SKM-1 treated with dmso at 0.1 percent for 144 hours (cell line): ENCODE measurements at regions not wholly inside any gene's neighbourhood (a gene's known extent, or its start where the extent isn't known, plus 50 kb on each side); places are given as distances from the start of the nearest gene placed in this dataset.

Experiments used
- DNase-seq: peaks from one replicate; lab custom pipeline; 2025; ENCODE audit not compliant: unreplicated experiment; lab: John Stamatoyannopoulos, UW

DNA sequence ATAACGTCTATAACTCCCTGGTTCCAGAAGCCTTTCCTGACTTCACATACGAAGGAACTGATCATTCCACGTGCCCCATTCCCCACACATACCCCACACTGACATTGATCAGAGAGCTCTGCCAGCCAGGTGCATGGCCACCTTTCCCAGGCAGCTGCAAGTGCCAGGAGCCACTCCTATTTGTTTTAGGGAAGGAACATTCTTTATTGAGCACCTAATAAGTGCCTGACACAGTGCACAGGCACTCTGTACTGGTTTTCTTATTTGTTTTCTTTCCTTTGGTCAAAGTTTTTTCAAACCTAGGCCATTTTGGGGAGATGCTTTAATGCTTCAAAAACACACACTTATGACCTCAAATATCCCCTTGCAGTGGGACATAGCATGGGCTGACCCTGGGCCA, 50.0 kb downstream of the PITPNM2 start:
- no peak for DNase-seq

DNA sequence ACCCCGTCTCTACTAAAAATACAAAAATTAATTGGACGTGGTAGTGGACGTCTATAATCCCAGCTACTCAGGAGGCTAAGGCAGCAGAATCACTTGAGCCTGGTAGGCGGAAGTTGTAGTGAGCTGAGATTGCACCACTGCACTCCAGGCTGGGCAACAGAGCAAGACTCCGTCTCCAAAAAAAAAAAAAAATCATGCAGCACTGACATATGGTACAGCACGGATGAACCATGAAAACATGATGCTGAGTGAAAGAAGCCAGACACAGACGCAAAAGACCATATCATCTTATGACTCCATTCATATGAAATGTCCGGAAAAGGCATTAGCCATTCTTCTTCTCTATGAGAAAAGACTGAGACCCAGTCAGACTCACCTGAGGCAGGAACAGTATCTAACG, 50.4 kb downstream of the PITPNM2 start:
- no peak for DNase-seq

DNA sequence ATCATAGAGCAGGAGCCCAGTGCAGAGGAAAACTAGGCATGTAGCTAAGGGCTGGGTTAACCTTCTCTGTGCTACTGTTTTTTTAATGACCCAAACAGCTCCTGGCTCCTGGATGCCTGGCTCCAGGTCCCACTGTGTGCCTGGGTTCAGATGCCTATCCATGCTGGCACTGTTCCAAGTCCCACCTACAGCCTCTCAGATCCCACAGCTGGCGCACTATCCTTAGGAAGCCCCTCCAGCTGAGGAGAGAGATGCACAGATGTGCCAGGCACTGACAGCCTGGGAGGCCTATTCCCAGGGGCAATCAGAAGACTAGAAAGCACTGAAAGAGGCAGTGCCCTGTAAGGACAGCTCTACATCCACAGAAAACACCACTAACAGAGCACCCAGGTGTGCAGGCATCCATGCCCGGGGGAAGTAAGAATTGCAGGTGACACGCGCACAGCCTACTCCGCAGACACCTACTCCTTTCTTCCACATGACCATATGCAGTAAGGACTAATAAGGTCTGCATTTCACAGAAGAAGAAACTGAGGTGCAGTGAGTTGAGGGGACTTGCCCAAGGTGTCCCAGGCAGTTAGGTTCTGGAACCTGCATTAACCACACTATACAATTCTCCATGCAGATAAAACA, 51.2 kb downstream of the PITPNM2 start:
- DNase-seq = no peak

DNA sequence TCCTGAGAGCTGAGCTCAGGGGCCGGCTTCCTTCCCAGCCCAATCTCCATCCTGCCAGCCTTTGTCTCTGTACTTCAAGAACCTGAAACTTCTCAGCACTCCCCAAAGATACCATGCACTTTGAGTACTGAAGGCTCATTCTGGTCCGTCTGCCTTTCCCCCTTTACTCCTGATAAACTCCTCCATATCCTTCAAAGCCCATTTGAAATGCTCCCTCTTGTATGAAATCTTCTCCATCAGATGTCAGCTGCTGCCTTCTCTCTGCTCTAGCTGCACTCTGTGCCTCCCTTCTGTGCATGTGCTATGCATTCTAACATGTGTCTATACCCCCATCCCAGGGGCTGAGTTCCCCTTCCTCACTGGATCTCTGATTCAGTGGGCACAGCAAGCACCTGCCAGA, 52.1 kb downstream of the PITPNM2 start:
- DNase-seq = no peak

DNA sequence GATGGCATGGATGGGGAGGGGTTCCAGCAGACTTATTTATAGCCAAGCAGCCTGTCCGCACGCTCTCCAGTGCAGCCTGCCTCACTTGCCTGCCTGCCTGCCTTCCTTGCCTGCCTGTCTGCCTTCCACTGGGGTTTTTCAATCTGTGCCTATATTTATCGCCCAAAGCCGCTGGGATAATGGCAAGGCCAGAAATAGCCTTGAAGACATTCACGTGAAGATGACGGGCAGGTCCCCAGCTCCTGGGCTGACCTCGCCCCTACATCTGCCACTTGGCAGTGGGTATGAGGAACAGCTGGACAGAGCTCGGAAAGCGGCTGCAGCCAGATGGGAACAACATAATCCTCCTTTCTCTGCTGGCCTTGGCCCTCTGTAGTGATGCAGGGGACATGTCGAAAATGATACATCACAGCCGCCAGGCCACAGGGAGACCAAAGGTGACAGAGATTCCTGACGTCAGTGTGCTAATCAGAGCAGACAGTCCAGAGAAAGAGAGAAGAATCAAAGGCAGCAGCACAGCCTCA, 53.3 kb downstream of the PITPNM2 start:
- DNase-seq = no peak

DNA sequence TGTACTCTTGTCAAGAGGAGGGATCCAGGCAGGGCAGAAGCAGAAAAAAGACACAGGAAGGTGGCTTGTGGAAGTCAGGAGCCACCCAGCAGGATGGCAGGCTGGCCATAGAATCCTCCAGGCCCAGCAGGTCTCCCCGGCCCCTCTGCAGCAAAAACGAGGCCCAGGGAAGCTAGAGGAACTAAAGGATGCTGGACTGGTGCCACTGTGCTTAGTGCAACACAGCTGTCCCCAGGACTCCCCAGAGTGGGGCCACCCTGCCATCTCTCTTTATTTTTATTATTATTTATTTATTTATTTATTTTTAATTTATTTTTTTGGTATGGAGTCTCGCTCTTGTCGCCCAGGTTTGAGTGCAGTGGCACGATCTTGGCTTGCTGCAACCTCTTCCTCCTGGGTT, 54.1 kb downstream of the PITPNM2 start:
- DNase-seq = no peak

DNA sequence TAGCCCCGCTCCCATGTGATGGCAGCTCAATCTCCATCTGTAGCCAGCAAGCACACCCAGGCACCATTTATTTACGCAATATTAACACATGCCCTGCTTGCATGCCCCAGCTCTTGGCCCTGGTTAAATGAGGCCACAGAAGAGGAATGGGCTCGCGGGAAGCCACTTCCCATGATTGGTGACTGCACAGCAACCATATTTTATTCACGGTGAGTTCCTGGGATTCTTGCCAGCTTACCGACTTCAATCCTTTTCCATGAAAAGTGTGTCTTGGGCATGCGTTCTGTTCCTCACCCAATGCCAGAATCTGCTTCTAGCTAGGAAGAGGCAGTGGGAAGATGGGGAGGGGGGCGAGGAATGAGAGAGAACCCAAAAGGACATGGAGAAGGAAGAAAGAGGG, 54.7 kb downstream of the PITPNM2 start:
- no peak for DNase-seq

DNA sequence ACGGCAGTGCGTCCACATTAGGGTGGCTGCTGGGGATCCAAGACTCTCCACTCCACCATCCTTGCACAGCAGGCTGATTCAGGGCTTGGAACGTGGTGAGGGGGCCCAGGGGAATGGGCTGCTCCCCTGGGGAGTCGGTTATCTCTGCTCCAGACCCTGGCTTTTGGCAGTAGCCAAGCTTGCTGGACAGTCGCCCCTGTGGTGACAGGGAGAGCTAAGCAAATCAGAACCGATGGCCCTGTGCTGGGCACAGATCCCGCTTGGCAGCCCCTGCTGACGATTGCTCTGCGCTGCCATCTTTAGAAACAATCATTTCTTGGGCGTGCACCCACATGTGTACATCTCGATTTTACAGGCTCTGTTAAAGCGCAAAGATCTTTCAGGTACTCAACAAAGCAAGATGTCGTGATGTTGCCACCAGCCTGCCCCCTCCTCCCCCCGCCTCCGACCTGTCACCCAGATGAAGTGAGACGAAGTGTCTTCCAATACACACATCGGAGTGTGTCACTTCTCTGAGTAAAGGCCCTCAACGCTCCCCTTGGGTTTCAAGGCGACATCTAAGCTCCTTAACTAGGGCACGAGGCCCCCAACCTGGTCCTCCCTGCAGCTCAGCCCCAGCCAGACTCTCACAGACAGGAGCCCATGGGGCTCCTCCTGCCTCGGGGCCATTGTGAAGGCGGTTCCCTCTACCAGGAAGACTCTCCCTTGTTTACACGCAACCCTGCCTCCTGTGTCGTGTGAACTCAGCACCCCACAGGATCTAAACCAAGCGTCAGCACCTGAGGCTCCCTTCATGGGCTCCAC, 55.6 kb downstream of the PITPNM2 start:
- DNase-seq = no peak

DNA sequence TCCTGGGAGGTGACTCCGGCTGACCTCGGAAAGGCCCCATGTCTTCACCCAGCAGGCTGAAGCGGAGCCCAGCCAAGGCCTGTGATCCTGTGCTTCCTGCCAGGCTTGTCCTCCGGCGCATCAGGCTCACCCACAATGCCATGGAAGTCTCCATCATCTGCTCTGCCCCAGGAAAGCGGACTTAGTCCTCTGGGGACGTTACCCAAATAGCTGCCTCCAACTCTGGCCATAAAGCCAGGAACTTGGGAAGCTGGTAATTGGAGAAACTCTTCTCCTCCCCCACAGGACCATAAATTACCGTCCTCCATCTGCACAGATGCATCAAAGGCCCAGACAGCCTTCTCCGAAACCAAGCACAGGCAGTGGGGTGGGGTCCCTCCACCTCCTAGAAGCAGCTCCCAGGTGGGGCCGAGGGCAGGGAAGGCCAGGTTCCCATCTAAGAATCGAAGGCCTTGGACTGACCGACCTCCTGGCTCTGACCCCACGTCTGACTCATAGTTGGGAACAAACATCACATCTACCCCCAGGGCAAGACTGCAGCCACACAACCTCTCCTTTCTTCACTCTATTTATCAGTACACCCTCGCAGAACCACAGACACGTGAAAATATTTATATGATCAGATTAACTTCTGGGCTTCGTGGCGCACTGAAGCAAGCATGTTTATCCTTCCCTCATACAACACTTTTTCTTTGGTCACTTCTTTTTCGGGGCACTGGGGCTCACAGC, 56.4 kb downstream of the PITPNM2 start:
- no peak for DNase-seq

DNA sequence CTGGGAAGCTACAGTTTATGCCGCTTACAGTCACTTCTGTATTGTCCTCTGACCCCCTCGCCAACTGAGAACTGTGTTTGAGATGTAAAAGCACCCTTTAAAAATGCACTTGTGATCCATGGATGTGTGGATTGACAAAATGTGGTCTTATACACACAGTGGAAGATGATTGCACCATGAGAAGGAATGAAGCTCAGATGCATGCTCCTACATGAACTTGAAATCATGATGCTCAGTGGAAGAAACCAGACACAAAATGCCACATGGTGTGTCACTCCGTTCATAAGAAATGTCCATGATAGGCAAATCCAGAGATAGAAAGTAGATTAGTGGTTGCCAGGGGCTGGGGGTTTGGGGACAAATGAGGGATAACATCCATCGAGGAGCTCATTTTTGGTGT, 58.0 kb downstream of the PITPNM2 start:
- no peak for DNase-seq

DNA sequence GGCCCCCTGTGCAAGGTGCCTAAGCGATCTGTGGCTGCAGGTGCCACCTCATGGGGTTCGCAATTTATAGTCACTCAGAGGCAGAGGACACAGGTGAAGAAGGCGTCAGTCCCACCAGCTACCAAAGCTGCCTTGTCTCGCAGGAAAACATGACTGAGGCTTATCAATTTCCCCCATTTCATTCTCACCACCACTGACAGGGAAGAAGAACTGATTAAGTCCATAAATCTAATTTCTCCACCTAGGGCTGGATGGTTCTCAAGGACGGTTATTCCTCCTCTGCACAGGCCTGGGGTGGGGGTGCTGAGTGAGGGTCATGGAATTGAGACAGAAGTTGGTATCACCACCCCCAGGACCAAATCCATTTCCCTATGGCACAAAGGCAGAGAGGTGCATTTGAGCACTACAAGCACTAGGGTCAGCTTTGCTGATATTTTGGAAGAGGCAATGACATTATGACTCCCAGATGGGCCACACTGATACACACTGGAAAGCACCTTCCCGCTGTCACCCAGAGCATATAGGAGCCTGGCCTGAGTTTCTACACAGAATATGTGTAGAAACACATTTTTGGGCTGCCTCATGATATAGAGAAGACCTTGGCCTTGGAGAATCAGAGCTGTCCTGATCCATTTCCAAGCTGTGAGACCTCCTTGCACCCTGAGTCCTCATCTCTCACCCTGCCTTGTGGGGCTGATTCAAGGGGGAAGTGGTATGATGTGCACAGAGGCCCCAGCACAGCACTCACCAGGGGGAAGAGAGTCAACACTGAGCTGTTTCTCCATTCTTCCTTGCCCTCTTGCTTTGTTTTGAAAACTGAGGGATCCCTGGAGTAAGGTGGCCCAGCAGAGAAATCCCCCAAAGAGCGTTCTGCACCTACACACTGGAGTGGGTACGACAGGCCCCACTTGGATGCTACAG, 59.4 kb downstream of the PITPNM2 start:
- peak; percentile 15 for DNase-seq

DNA sequence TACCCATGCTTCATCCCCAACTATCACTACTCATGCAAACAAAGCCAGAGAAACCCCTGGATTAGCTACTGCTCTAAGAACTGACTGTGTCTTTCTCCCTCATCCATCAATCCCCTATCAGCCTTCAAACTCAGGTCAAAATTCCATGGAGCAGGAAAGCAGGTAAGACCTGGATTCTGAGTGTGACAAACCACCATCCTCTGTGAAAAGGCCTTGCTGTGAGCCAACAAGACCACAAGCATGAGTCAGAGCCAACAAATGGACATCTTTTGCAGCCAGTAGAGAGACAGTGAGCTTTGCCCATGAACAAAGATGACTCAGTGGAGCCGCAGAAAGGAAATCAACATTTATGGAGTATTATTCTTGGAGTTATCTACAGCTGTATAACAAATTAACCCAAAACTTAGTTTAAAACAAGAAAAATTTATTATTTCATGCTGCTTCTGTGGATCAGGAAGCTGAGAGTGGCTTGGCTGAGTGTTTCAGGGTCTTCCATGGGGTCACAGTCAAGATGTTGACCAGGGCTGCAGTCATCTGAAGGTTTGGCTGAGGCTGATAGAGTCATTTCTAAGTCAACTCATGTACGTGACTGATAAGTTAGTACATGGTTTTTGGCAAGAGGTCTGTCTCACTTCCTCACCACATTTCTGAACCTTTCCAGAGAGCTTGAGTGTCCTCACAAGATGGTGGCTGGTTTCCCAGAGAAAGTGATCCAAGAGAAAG, 61.1 kb downstream of the PITPNM2 start:
- DNase-seq = peak; percentile 36

DNA sequence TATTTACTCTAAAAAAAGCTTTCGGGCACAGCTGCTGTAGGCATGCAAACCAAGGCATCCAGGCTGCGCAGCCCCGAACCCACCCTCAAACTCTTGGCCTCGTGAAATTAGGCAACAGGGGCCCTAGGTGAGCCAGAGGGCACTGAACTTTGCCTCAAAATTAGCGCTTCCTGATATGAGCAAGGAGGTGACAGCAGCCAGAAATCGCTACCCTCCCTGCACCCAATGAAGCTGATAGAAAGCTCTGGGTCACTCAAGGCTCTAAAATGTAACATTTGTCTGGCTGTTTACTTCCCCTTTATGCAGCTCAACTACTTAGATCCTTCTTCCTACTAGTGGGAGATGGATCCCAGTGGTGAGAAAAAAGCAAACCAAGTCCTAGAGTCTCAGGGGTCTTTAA, 61.8 kb downstream of the PITPNM2 start:
- peak; percentile 66 for DNase-seq

DNA sequence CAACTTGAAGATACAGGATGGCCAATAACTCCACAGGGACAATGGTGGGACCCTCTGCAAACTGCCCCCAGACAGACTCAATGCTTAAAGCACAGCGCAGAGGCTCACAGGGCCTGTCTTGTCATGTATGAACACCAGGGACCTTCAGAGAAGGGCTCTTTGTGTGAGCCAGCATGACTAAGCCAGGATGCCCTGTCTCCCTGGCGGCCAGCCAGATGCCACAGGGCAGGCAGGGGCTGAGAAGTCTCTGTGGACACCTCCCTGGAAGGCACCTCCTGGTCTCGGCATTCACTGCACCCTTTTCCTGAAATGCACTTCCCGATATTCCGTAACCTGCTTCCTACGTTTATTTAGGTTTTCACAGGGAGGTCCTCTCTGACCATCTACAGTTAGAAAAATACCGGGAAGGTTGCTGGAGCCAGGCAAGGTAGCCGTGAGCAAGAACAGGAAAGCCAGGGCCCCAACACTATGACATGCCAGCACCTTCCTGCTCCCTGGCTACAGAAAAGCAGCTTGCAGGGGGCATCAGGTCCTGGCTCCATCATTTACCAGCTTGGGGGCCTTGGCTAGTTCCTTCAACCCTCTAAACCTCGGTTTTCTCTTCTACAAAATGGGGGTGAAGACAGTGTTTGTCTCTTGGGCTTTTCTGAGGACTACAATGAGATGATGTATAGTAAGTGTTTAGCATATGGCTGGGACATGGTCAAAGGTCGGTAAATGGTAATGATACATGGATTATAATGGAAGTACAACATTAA, 65.0 kb downstream of the PITPNM2 start:
- DNase-seq = no peak

DNA sequence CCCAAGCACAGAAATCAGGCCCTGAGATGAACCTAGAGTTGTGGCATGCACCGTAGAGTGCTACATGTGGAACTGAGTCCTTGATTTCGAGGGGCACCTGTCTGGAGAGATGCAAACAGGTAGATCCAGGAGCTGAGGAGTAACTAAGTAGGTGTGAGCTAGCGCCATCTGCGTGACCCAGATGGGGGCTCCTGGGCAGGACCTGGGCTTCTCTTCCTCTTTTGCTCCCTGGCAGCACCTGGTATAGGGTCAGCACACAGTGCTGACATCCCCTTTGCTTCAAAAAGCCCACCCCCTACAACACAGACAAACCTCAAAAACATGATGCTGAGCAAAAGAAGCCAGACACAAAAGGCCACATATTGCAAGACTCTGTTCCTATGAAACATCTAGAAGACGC, 65.8 kb downstream of the PITPNM2 start:
- DNase-seq = no peak

DNA sequence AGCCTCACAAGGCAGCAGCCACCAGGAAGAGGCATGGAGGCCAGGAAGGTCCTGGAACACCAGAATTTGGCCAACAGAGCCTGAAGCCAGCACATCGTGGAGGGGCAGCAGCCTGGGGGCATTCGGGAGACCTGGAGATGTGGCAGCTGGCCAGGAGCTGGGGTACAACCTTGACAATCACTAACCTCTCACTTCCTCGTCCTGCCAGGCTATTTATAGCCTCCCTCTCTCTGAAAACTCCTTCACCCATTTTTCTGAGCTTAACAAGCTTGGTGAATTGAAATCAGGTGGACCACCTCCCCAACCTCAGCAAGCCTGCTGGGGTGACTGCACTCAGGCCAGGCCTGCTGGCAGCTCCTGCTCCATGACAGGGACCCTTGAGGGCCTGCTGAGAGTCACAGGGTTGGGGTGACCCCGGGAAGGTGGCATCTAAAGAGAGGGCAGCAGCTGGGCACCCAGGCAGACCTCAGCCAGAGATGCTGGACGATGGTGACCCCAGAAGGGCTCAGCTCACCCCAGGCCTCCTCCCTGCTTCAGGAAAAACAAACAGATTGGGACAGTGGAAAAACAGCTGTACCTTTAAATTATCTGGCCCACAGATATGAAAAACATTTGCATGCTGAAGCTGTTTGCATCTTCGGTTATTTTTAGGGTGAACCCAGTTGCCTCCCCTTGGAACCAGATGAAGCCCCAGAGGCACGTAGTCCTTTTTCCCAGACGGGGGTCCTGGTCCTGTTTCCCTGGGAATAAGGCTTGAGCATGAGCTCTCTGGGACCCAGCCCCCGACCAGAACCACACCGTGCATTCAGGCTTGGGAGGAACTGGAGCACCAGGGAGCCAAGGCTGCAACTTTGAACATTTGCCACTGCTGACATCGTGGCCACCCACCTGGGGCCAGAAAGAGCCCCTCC, 67.0 kb downstream of the PITPNM2 start:
- DNase-seq = no peak

DNA sequence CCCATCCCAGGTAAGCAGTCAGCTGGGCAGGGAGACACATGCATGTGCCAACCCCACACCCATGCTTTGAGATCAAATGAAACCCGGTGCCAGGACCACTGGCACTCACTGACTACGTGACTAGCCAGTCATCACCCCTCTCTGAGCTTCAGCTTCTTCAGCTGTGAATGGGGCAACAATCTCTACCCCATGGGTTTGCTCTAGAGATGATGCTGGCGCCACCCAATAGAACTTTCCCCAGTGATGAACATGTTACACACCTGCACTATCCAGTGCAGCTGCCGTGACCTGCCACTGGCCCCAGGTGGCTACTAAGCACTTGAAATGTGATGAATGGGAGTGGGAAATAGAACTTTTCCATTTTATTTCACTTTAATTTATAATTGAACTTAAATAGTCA, 70.3 kb downstream of the PITPNM2 start:
- no peak for DNase-seq

DNA sequence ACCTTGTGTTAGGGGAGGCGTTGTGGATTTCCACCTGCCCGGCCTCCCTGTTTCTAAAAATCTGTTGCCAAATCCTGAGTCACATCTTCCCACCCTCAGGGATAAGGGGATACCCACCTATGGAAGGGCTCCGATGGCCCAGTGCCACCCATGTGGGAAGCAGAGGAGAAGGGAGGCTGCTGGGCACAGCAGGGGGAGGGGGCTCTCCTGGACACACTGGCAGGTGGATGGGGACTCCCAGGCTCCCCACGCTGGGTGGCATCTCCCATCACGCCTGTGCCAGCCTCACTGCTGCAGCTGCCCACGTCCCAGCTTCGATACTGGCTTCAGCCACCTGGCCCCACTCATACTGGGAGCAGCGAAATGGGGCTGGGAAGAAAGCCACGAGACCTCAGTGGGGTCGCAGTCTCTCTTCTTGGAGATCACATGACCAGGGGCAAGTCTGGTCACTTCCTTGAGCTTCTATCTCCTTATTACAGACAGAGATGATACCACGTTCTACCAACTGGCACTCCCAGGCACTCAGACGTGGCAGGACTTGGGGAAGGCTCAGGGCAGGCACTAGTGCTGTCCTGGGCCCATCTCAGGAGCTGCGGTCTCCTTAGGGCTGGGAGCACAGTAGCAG, 72.2 kb downstream of the PITPNM2 start:
- DNase-seq = no peak
